Stromal cell of bone marrow (primary cell): ENCODE measurements at regions not wholly inside any gene's neighbourhood (a gene's known extent, or its start where the extent isn't known, plus 50 kb on each side); places are given as distances from the start of the nearest gene placed in this dataset.
"Not testable (repeated sequence)": the region's sequence is repeated elsewhere in the genome, so short reads cannot be mapped to it uniquely, and the experiment has no call there.

ENCODE experiments used
- DNase-seq: peaks from one replicate; pipeline ENCODE4 v3.0.0-alpha.2; 2012; ENCODE audit warnings: low read depth

GRCh38 chr6:26267083-26267589 is 97.9 kb upstream of the BTN3A2 start:
- no peak for DNase-seq

- DNase-seq, result no peak
These were observed 96.2 kb upstream of the BTN3A2 start for GRCh38 chr6:26268659-26269402.

GRCh38 chr6:26269531-26270485 is 95.2 kb upstream of the BTN3A2 start:
- no peak for DNase-seq

- no peak for DNase-seq
These were observed 94.5 kb upstream of the BTN3A2 start for GRCh38 chr6:26270486-26270861.

- DNase-seq, result peak; percentile 72
These were observed 93.9 kb upstream of the BTN3A2 start for GRCh38 chr6:26270903-26271667.

GRCh38 chr6:26271668-26272024 is 93.4 kb upstream of the BTN3A2 start:
- no peak for DNase-seq

GRCh38 chr6:26272171-26272637 is 92.8 kb upstream of the BTN3A2 start:
- DNase-seq, result no peak

GRCh38 chr6:26273673-26274588 is 91.1 kb upstream of the BTN3A2 start:
- no peak for DNase-seq

- DNase-seq, result no peak
These were observed 89.3 kb upstream of the BTN3A2 start for GRCh38 chr6:26275663-26276062.

GRCh38 chr6:26276841-26277648 is 88.0 kb upstream of the BTN3A2 start:
- DNase-seq, result no peak

GRCh38 chr6:26278536-26278935 is 86.5 kb upstream of the BTN3A2 start:
- no peak for DNase-seq

GRCh38 chr6:26279371-26279770 is 85.6 kb upstream of the BTN3A2 start:
- not testable (repeated sequence) for DNase-seq

- DNase-seq, result no peak
These were observed 84.6 kb upstream of the BTN3A2 start for GRCh38 chr6:26280407-26280806.

- DNase-seq, result no peak
These were observed 80.4 kb upstream of the BTN3A2 start for GRCh38 chr6:26284537-26285142.

- peak; percentile 96 for DNase-seq
These were observed 79.6 kb upstream of the BTN3A2 start for GRCh38 chr6:26285143-26286134.

- no peak for DNase-seq
These were observed 78.7 kb upstream of the BTN3A2 start for GRCh38 chr6:26286168-26286877.

- no peak for DNase-seq
These were observed 76.8 kb upstream of the BTN3A2 start for GRCh38 chr6:26288155-26288554.

- DNase-seq, result no peak
These were observed 74.1 kb upstream of the BTN3A2 start for GRCh38 chr6:26290941-26291340.
